AG20443 (cell line): ENCODE measurements at regions not wholly inside any gene's neighbourhood (a gene's known extent, or its start where the extent isn't known, plus 50 kb on each side); places are given as distances from the start of the nearest gene placed in this dataset.
"Not testable (repeated sequence)": the region's sequence is repeated elsewhere in the genome, so short reads cannot be mapped to it uniquely, and the experiment has no call there.

Experiments
- DNase-seq: peaks from one replicate; pipeline ENCODE4 v3.0.0; 2012; ENCODE audit warnings: low spot score, mixed read lengths

DNA sequence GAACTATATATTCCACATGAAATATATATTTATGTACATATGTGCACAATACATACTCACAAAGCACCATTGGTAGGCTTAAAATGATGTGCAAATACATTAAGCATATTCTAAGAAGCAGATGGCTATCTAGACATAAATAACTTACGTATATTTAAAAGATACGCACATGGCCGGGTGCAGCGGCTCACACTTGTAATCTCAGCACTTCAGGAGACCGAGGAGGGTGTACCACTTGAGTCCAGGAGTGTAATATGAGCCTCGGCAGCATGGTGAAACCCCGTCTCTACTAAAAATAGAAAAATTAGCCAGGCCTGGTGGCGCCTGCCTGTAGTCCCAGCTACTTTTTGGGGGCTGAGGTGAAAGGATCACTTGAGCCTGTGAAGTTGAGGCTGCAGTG, 189.9 kb downstream of the ANKRD36 start:
- not testable (repeated sequence) for DNase-seq

DNA sequence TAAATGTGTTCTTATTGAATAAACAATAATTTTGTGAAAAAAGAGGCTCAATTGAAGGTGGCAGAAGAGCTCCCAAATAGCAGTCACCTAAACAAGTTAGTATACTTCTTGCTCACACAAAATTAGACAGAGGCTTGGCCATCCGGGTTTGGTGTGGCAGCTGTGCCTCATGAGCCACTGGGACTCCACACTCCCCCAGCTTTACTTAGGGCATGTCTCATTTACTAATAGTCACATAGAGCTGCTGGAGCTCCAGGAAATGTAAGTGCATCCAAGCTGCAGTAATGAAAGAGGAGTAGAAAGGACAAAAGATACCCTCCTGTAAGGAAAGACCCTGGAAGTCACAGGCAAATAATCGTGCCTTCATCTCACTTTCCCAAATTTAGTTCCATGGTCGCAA, 188.8 kb downstream of the ANKRD36 start:
- DNase-seq, result not testable (repeated sequence)
